HEK293 (cell line): ENCODE measurements at regions not wholly inside any gene's neighbourhood (a gene's known extent, or its start where the extent isn't known, plus 50 kb on each side); places are given as distances from the start of the nearest gene placed in this dataset.

ENCODE experiments used
- CTCF ChIA-PET: fragments of 350-600 bp; formaldehyde crosslinking; extraction: SDS; loops from one replicate; lab custom pipeline; 2021; ENCODE audit warnings: antibody characterized with exemption; lab: Yijun Ruan, JAX
- POLR2A ChIA-PET: fragments of 300-600 bp; formaldehyde crosslinking; extraction: SDS; loops from one replicate; lab custom pipeline; 2020; ENCODE audit warnings: antibody characterized with exemption, inconsistent platforms; lab: Yijun Ruan, JAX
- H3K27ac ChIP-seq: fragments of 200-500 bp; sonication (Bioruptor generic); 2 replicates; pipeline ENCODE4 v1.5.1; 2014; ENCODE audit warnings: low read depth, low read length, control low read depth, inconsistent platforms; ENCODE audit errors: extremely low read depth
- H3K36me3 ChIP-seq, 2 experiments: fragments of 200-500 bp in 1 of 2; sonication (Bioruptor generic) in 1 of 2; 1 replicate in 1 of 2; 2 replicates in 1 of 2; pipeline ENCODE4 v1.5.1; 2014 to 2017; ENCODE audit warnings: inconsistent platforms in 2 of 2, low read length in 2 of 2; ENCODE audit not compliant: control insufficient read depth in 2 of 2, insufficient read depth in 1 of 2
- H3K4me1 ChIP-seq: fragments of 200-500 bp; sonication (Bioruptor generic); 2 replicates; pipeline ENCODE4 v1.5.1; 2014; ENCODE audit warnings: mild to moderate bottlenecking, low read length, inconsistent platforms; ENCODE audit not compliant: control insufficient read depth, insufficient read depth
- H3K4me3 ChIP-seq: 2 replicates; pipeline ENCODE4 v1.5.1; 2011; ENCODE audit warnings: low read depth, mild to moderate bottlenecking, control low read depth, low read length, moderate library complexity
- H3K9me3 ChIP-seq: fragments of 200-500 bp; sonication (Bioruptor generic); 2 replicates; pipeline ENCODE4 v1.5.1; 2014; ENCODE audit warnings: low read depth, low read length, inconsistent platforms; ENCODE audit not compliant: control insufficient read depth, insufficient read depth
- GLI2 ChIP-seq: fragments of 450-650 bp; formaldehyde crosslinking; IDR thresholded peaks from 2 replicates; pipeline ENCODE4; 2017; ENCODE audit warnings: missing biosample characterization, missing genetic modification characterization, low read depth, borderline replicate concordance
- PRDM4 ChIP-seq: fragments of 450-650 bp; formaldehyde crosslinking; IDR thresholded peaks from 2 replicates; pipeline ENCODE4 v1.5.1; 2017; ENCODE audit warnings: missing biosample characterization, missing genetic modification characterization
- PRDM6 ChIP-seq: fragments of 450-650 bp; formaldehyde crosslinking; IDR thresholded peaks from 2 replicates; pipeline ENCODE4 v1.5.1; 2017; ENCODE audit warnings: missing biosample characterization, missing genetic modification characterization
- SCRT2 ChIP-seq: fragments of 450-650 bp; formaldehyde crosslinking; IDR thresholded peaks from 2 replicates; pipeline ENCODE4 v1.5.1; 2016; ENCODE audit warnings: missing biosample characterization, missing genetic modification characterization
- ZBTB1 ChIP-seq: fragments of 450-650 bp; formaldehyde crosslinking; IDR thresholded peaks from 2 replicates; pipeline ENCODE4 v1.5.1; 2016; ENCODE audit warnings: missing biosample characterization, missing genetic modification characterization
- ZNF10 ChIP-seq: fragments of 450-650 bp; formaldehyde crosslinking; IDR thresholded peaks from 2 replicates; pipeline ENCODE4 v1.5.1; 2017; ENCODE audit warnings: missing biosample characterization, missing genetic modification characterization
- ZNF114 ChIP-seq: fragments of 450-650 bp; formaldehyde crosslinking; IDR thresholded peaks from 2 replicates; pipeline ENCODE4 v1.5.0; 2017; ENCODE audit warnings: missing biosample characterization, missing genetic modification characterization
- ZNF26 ChIP-seq: fragments of 450-650 bp; formaldehyde crosslinking; IDR thresholded peaks from 2 replicates; pipeline ENCODE4 v1.5.1; 2016; ENCODE audit warnings: missing biosample characterization, missing genetic modification characterization
- ZNF366 ChIP-seq: fragments of 450-650 bp; formaldehyde crosslinking; conservative IDR thresholded peaks from 2 replicates; pipeline ENCODE4 v1.5.1; 2016; ENCODE audit warnings: missing biosample characterization, missing genetic modification characterization
- ZNF521 ChIP-seq: fragments of 450-650 bp; formaldehyde crosslinking; IDR thresholded peaks from 2 replicates; pipeline ENCODE4 v1.5.1; 2017; ENCODE audit warnings: missing biosample characterization, mild to moderate bottlenecking, missing genetic modification characterization
- ZNF558 ChIP-seq: fragments of 450-650 bp; formaldehyde crosslinking; IDR thresholded peaks from 2 replicates; pipeline ENCODE4 v1.5.1; 2016; ENCODE audit warnings: missing biosample characterization, missing genetic modification characterization
- ZNF639 ChIP-seq: fragments of 450-650 bp; formaldehyde crosslinking; IDR thresholded peaks from 2 replicates; pipeline ENCODE4 v1.5.1; 2016; ENCODE audit warnings: missing biosample characterization, missing genetic modification characterization
- ZNF677 ChIP-seq: fragments of 450-650 bp; IDR thresholded peaks from 2 replicates; pipeline ENCODE4 v1.5.0; 2018; ENCODE audit warnings: missing biosample characterization, mild to moderate bottlenecking, missing genetic modification characterization, moderate library complexity
- ZNF76 ChIP-seq: fragments of 450-650 bp; formaldehyde crosslinking; IDR thresholded peaks from 2 replicates; pipeline ENCODE4; 2016; ENCODE audit warnings: low read depth, missing biosample characterization, missing genetic modification characterization, borderline replicate concordance
- ZXDB ChIP-seq: fragments of 450-650 bp; formaldehyde crosslinking; IDR thresholded peaks from 2 replicates; pipeline ENCODE4 v1.5.1; 2016; ENCODE audit warnings: missing biosample characterization, missing genetic modification characterization

- TF ChIP-seq PRDM6 (tag by site-specific recombination) = no peak
- TF ChIP-seq ZNF76 (tag by site-specific recombination) = no peak
- no peak for TF ChIP-seq GLI2 (tag by site-specific recombination)
Measured at GRCh38 chr2:42901076-42901640, 108.8 kb upstream of the HAAO start (continued).

- Histone ChIP-seq H3K4me1 (peaks cover 12% of the 10 kb centered on the region), H3K36me3 (no peaks in the 10 kb centered on the region), H3K4me3 (no peak overlapping the region), H3K27ac (no peak overlapping the region), H3K9me3 (no peaks in the 10 kb centered on the region)
- TF ChIP-seq PRDM4 (tag by site-specific recombination) = peak; percentile 47; the same call in 1 of the 2 replicates
- TF ChIP-seq ZNF366 (tag by site-specific recombination) = no peak
- 0 out of 2 replicates have a peak, but pooled peaks have one; percentile 31 for TF ChIP-seq SCRT2 (tag by site-specific recombination)
- CTCF ChIA-PET = interaction anchor here (1.2 kb wide), 1 partner anchor 28 kb away, joined by 4 read pairs; no protein-coding TSS in a partner anchor
- POLR2A ChIA-PET = no interaction called here
Measured at GRCh38 chr2:42900289-42900891, 108.0 kb upstream of the HAAO start.

- POLR2A ChIA-PET = interaction anchor here (1.5 kb wide), 1 partner anchor 10 kb away, joined by 4 read pairs; no protein-coding TSS in a partner anchor
- no peaks in the 10 kb centered on the region for H3K36me3 ChIP-seq
- H3K4me1 ChIP-seq = peaks cover 9% of the 10 kb centered on the region
- H3K4me3 ChIP-seq = no peak overlapping the region
- H3K9me3 ChIP-seq = no peaks in the 10 kb centered on the region
- CTCF ChIA-PET = no interaction called here
- no peak overlapping the region for H3K27ac ChIP-seq
- TF ChIP-seq ZNF10 (tag by site-specific recombination) (no peak), ZNF558 (no peak), SCRT2 (tag by site-specific recombination) (no peak), ZNF639 (tag by site-specific recombination) (no peak), ZNF114 (tag by site-specific recombination) (no peak), ZXDB (tag by site-specific recombination) (no peak), GLI2 (tag by site-specific recombination) (no peak), ZNF677 (no peak)
Measured at GRCh38 chr2:42897358-42897757, 105.0 kb upstream of the HAAO start.

- CTCF ChIA-PET = interaction anchor here (0.6 kb wide), 1 partner anchor 13 kb away, joined by 3 read pairs; no protein-coding TSS in a partner anchor
- Histone ChIP-seq H3K4me3 (no peak overlapping the region), H3K27ac (no peak overlapping the region), H3K36me3 (no peaks in the 10 kb centered on the region), H3K9me3 (no peaks in the 10 kb centered on the region), H3K4me1 (peaks cover 9% of the 10 kb centered on the region)
- TF ChIP-seq ZNF521 (tag by site-specific recombination) = no peak
- no peak for TF ChIP-seq ZNF26 (tag by site-specific recombination)
- no peak for TF ChIP-seq ZBTB1 (tag by site-specific recombination)
- no peak for TF ChIP-seq ZNF10 (tag by site-specific recombination)
- POLR2A ChIA-PET = no interaction called here
Measured at GRCh38 chr2:42895791-42896135, 103.4 kb upstream of the HAAO start.
